RWPE2 (cell line): ENCODE measurements at regions not wholly inside any gene's neighbourhood (a gene's known extent, or its start where the extent isn't known, plus 50 kb on each side); places are given as distances from the start of the nearest gene placed in this dataset.

Experiments used
- ATAC-seq: fragments of 200-7000 bp; cut with Tn5 transposase; 3 replicates; pipeline ENCODE4 v1.9.1; 2021; ENCODE audit warnings: low read depth
- DNase-seq: peaks from one replicate; pipeline ENCODE4 v3.0.0-alpha.2; 2020; ENCODE audit warnings: low spot score
- H3K27ac ChIP-seq: fragments of 450-650 bp; 2 replicates; pipeline ENCODE4 v1.5.1; 2017; ENCODE audit warnings: mild to moderate bottlenecking; ENCODE audit not compliant: poor library complexity, severe bottlenecking
- H3K27me3 ChIP-seq: fragments of 250-450 bp; sonication (Bioruptor Pico); 2 replicates; pipeline ENCODE4 v1.5.1; 2021; ENCODE audit warnings: mild to moderate bottlenecking, moderate library complexity; ENCODE audit not compliant: insufficient read depth, poor library complexity, severe bottlenecking
- H3K36me3 ChIP-seq: fragments of 250-450 bp; sonication (Bioruptor Pico); 2 replicates; pipeline ENCODE4 v1.5.1; 2020; ENCODE audit warnings: low read depth, mild to moderate bottlenecking, moderate library complexity
- H3K4me1 ChIP-seq: fragments of 250-450 bp; sonication (Bioruptor Pico); 2 replicates; pipeline ENCODE4 v1.5.1; 2021; ENCODE audit warnings: mild to moderate bottlenecking, moderate library complexity; ENCODE audit not compliant: insufficient read depth, poor library complexity, severe bottlenecking
- H3K4me3 ChIP-seq: fragments of 250-450 bp; sonication (Bioruptor Pico); 2 replicates; pipeline ENCODE4 v1.5.1; 2021; ENCODE audit warnings: mild to moderate bottlenecking, moderate library complexity; ENCODE audit not compliant: severe bottlenecking
- H3K9me3 ChIP-seq: fragments of 250-450 bp; sonication (Bioruptor Pico); 2 replicates; pipeline ENCODE4 v1.5.1; 2021; ENCODE audit warnings: mild to moderate bottlenecking, moderate library complexity; ENCODE audit not compliant: severe bottlenecking
- TF ChIP-seq, protein P1 (sequence below): fragments of 450-650 bp; IDR thresholded peaks from one replicate; pipeline ENCODE4 v1.5.1; 2017; ENCODE audit warnings: mild to moderate bottlenecking, moderate library complexity; ENCODE audit not compliant: poor library complexity, severe bottlenecking

- ATAC-seq, result no peak
- Histone ChIP-seq H3K27ac (no peak overlapping the region), H3K4me3 (no peak overlapping the region), H3K4me1 (no peaks in the 10 kb centered on the region), H3K36me3 (no peaks in the 10 kb centered on the region), H3K9me3 (no peaks in the 10 kb centered on the region), H3K27me3 (no peaks in the 10 kb centered on the region)
- TF ChIP-seq, protein P1, sequence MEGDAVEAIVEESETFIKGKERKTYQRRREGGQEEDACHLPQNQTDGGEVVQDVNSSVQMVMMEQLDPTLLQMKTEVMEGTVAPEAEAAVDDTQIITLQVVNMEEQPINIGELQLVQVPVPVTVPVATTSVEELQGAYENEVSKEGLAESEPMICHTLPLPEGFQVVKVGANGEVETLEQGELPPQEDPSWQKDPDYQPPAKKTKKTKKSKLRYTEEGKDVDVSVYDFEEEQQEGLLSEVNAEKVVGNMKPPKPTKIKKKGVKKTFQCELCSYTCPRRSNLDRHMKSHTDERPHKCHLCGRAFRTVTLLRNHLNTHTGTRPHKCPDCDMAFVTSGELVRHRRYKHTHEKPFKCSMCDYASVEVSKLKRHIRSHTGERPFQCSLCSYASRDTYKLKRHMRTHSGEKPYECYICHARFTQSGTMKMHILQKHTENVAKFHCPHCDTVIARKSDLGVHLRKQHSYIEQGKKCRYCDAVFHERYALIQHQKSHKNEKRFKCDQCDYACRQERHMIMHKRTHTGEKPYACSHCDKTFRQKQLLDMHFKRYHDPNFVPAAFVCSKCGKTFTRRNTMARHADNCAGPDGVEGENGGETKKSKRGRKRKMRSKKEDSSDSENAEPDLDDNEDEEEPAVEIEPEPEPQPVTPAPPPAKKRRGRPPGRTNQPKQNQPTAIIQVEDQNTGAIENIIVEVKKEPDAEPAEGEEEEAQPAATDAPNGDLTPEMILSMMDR, result no peak
- DNase-seq, result no peak
Measured at GRCh38 chr5:173758676-173759075, 129.5 kb upstream of the CPEB4 start.

GRCh38 chr5:173759691-173760090 lies 128.5 kb upstream of the CPEB4 start:
- TF ChIP-seq, protein P1, result no peak
- Histone ChIP-seq H3K9me3 (no peaks in the 10 kb centered on the region), H3K27ac (no peak overlapping the region), H3K4me1 (peaks cover 6% of the 10 kb centered on the region), H3K36me3 (no peaks in the 10 kb centered on the region), H3K27me3 (no peaks in the 10 kb centered on the region), H3K4me3 (no peak overlapping the region)
- ATAC-seq, result no peak
- DNase-seq, result no peak

- no peaks in the 10 kb centered on the region for H3K36me3 ChIP-seq
- ATAC-seq (no peak), DNase-seq (no peak)
- no peak overlapping the region for H3K27ac ChIP-seq
- H3K27me3 ChIP-seq, result no peaks in the 10 kb centered on the region
- TF ChIP-seq, protein P1, result no peak
- H3K4me1 ChIP-seq, result peaks cover 14% of the 10 kb centered on the region
- H3K4me3 ChIP-seq, result no peak overlapping the region
- no peaks in the 10 kb centered on the region for H3K9me3 ChIP-seq
Measured at GRCh38 chr5:173760461-173761177, 127.5 kb upstream of the CPEB4 start.

DNA sequence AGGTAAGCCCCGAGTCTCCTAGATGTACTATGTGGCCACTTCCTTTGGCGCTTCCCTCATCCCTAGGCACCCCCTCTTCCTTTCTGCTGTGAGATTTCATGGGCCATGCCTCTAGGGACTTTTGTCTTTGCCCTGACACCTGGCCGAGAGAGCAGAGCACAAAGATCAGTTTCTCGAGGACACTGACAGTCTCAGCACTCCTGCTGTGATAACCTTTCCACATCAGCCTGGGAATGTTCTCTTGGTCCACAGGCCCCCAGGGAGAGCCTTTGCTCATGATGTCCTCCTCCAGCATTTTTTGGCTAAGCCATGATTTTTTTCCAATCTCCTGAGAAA lies 127.0 kb upstream of the CPEB4 start:
- no peak for DNase-seq
- Histone ChIP-seq H3K9me3 (no peaks in the 10 kb centered on the region), H3K36me3 (no peaks in the 10 kb centered on the region), H3K4me3 (no peak overlapping the region), H3K27me3 (no peaks in the 10 kb centered on the region), H3K4me1 (peaks cover 16% of the 10 kb centered on the region), H3K27ac (no peak overlapping the region)
- TF ChIP-seq, protein P1, result no peak
- ATAC-seq, result no peak

DNA sequence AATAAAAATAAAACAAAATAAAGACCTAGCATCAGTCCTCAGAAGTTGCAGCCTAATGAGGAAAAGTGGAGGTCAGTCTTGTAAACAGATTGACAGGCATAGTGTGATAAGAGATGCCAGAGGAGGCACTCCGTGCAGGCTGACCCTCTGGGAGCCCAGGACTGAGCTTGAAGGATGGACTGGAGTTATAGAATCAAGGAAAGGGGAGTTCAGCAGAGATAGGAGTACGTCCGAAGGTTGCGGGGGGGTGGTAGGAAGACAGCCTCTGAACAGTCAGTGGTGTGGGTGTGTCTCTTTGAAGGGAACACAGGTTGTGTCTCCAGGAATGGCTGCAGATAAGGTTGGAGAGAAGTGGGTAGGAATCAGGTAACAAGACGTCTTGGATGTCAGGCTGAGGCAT lies 126.1 kb upstream of the CPEB4 start:
- no peak for DNase-seq
- Histone ChIP-seq H3K4me1 (peaks cover 18% of the 10 kb centered on the region), H3K4me3 (no peak overlapping the region), H3K9me3 (no peaks in the 10 kb centered on the region), H3K36me3 (no peaks in the 10 kb centered on the region), H3K27ac (no peak overlapping the region), H3K27me3 (no peaks in the 10 kb centered on the region)
- TF ChIP-seq, protein P1, result no peak
- ATAC-seq, result no peak
